HG02642 (cell line): ENCODE measurements at regions not wholly inside any gene's neighbourhood (a gene's known extent, or its start where the extent isn't known, plus 50 kb on each side); places are given as distances from the start of the nearest gene placed in this dataset.
"Not testable (repeated sequence)": the region's sequence is repeated elsewhere in the genome, so short reads cannot be mapped to it uniquely, and the experiment has no call there.

Source experiments
- ATAC-seq: cut with Tn5 transposase; IDR thresholded peaks from one replicate; pipeline ENCODE4 v1.9.1; 2021; ENCODE audit warnings: mild to moderate bottlenecking; ENCODE audit not compliant: unreplicated experiment, poor library complexity

GRCh38 chr1:181190364-181191035, 102.0 kb downstream of the IER5 start:
- ATAC-seq, result no peak

- ATAC-seq, result no peak
Observed at GRCh38 chr1:181191494-181192040, 103.1 kb downstream of the IER5 start.

- ATAC-seq, result no peak
Observed at GRCh38 chr1:181192316-181192715, 103.8 kb downstream of the IER5 start.

- no peak for ATAC-seq
Observed at GRCh38 chr1:181202986-181203555, 114.6 kb downstream of the IER5 start.

- no peak for ATAC-seq
Observed at GRCh38 chr1:181204530-181204929, 116.0 kb downstream of the IER5 start.

- ATAC-seq, result no peak
Observed at GRCh38 chr1:181205901-181206300, 117.4 kb downstream of the IER5 start.

GRCh38 chr1:181206513-181206912, 118.0 kb downstream of the IER5 start:
- ATAC-seq, result no peak

- no peak for ATAC-seq
Observed at GRCh38 chr1:181206979-181207790, 118.7 kb downstream of the IER5 start.

GRCh38 chr1:181208083-181208482, 119.6 kb downstream of the IER5 start:
- no peak for ATAC-seq

- no peak for ATAC-seq
Observed at GRCh38 chr1:181208967-181209366, 120.5 kb downstream of the IER5 start.

GRCh38 chr1:181213056-181213455, 124.6 kb downstream of the IER5 start:
- no peak for ATAC-seq

GRCh38 chr1:181216591-181216994, 128.1 kb downstream of the IER5 start:
- ATAC-seq, result no peak

- ATAC-seq, result no peak
Observed at GRCh38 chr1:181219938-181220337, 131.4 kb downstream of the IER5 start.

GRCh38 chr1:181221078-181221477, 132.6 kb downstream of the IER5 start:
- no peak for ATAC-seq

GRCh38 chr1:181222972-181223505, 134.5 kb downstream of the IER5 start:
- no peak for ATAC-seq

- ATAC-seq, result not testable (repeated sequence)
Observed at GRCh38 chr1:181226728-181227127, 138.2 kb downstream of the IER5 start.

GRCh38 chr1:181239086-181239485, 150.6 kb downstream of the IER5 start:
- no peak for ATAC-seq

GRCh38 chr1:181246320-181246719, 157.8 kb downstream of the IER5 start:
- ATAC-seq, result not testable (repeated sequence)

GRCh38 chr1:181248361-181248760, 159.9 kb downstream of the IER5 start:
- ATAC-seq, result not testable (repeated sequence)

GRCh38 chr1:181249186-181249585, 160.7 kb downstream of the IER5 start:
- ATAC-seq, result no peak

- no peak for ATAC-seq
Observed at GRCh38 chr1:181250038-181250437, 161.5 kb downstream of the IER5 start.
